ENCODE measurements at regions not wholly inside any gene's neighbourhood (a gene's known extent, or its start where the extent isn't known, plus 50 kb on each side); places are given as distances from the start of the nearest gene placed in this dataset.
"Not testable (repeated sequence)": the region's sequence is repeated elsewhere in the genome, so short reads cannot be mapped to it uniquely, and the experiment has no call there.

DNA sequence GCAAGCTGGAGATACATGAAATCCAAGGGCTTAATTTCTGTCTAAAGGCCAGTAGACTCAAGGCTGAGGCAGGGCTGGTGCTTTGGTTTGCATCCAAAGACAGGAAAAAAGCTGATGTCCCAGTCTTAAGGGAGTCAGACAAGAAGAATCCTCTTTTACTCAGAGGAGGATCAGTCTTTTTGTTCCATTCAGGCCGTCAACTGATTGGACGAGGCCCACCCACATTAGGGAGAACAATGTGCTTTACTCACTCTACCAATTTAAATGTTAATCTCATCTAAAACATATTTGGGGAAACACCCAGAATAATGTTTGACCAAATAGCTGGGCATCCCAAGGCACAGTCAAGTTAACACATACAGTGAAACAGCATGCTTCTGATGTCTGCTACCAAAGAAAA, 388.5 kb upstream of the CHRM2 start:
- intact Hi-C loops (cut with micrococcal nuclease): no loop called here
- Mint-ChIP-seq H3K9me3 (peaks cover 3 to 28% (median 9%) of the 10 kb centered on the region in 8 donors), H3K27me3 (no peaks in the 10 kb centered on the region), H3K4me3 (no peak overlapping the region), H3K4me1 (no peaks in the 10 kb centered on the region), H3K27ac (no peak overlapping the region), H3K36me3 (no peaks in the 10 kb centered on the region)
- ChIA-PET CTCF (ENCODE audit: partially characterized antibody) (no interaction called here), POLR2A (ENCODE audit: partially characterized antibody) (no interaction called here)
- no peak overlapping the region for H3K4me3 ChIP-seq (ENCODE audit: low read length in 2 of 2)
- no peaks in the 10 kb centered on the region for H3K9me3 ChIP-seq (ENCODE audit: control insufficient read depth in 1 of 2, low read length in 2 of 2)
- no peak overlapping the region for H3K27ac ChIP-seq (ENCODE audit: low read depth, low read length)
- no peaks in the 10 kb centered on the region for H3K36me3 ChIP-seq (ENCODE audit: insufficient read depth, low read length)
- no peak for DNase-seq
- H3K27me3 ChIP-seq (ENCODE audit: insufficient read depth, low read length): no peaks in the 10 kb centered on the region
- H3K4me1 ChIP-seq (ENCODE audit: insufficient read depth, low read length): no peaks in the 10 kb centered on the region

DNA sequence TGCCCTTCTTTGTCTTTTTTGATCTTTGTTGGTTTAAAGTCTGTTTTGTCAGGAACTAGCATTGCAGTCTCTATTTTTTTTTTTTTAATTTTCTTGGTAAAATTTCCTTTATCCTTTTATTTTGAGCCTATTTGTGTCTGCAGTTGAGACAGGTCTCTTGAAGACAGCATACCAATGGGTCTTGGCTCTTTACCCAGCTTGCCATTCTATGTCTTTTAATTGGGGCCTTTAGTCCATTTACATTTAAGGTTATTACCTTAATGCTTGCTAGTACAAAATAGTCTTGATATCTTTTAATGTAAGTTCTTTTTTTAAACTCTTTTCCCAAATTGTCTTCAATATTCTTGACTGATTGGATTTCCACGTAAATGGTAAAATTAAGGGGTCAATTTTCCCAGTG, 398.3 kb upstream of the CHRM2 start:
- H3K36me3 Mint-ChIP-seq: no peaks in the 10 kb centered on the region
- POLR2A ChIA-PET (ENCODE audit: partially characterized antibody): no interaction called here

DNA sequence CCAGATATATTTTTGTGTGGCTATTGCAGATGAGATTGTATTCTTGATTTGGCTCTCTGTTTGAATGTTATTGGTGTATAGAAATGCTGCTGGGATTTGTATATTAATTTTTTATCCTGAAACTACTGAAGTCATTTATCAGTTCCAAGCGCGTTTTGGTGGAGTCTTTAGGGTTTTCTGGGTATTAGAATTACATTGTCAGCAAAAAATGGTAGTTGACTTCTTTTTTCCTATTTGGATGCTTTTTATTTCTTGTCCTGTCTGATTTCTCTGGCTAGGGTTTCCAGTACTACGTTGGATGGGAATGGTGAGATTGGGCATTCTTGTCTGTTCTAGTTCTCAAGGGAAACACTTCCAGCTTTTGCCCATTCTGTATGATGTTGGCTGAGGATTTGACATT, 415.5 kb upstream of the CHRM2 start:
- no peak overlapping the region for H3K27ac ChIP-seq (ENCODE audit: low read depth, low read length)
- no peak overlapping the region for H3K27ac Mint-ChIP-seq
- H3K36me3 ChIP-seq (ENCODE audit: insufficient read depth, low read length): no peaks in the 10 kb centered on the region
- DNase-seq: no peak
- no peaks in the 10 kb centered on the region for H3K4me1 Mint-ChIP-seq
- ChIA-PET CTCF (ENCODE audit: partially characterized antibody) (no interaction called here), POLR2A (ENCODE audit: partially characterized antibody) (no interaction called here)
- H3K9me3 Mint-ChIP-seq: peaks cover 5 to 34% (median 26%) of the 10 kb centered on the region in 8 donors
- H3K27me3 ChIP-seq (ENCODE audit: insufficient read depth, low read length): no peaks in the 10 kb centered on the region
- no peaks in the 10 kb centered on the region for H3K9me3 ChIP-seq (ENCODE audit: control insufficient read depth in 1 of 2, low read length in 2 of 2)
- intact Hi-C loops (cut with micrococcal nuclease): no loop called here
- H3K4me3 ChIP-seq (ENCODE audit: low read length in 2 of 2): no peak overlapping the region
- no peak overlapping the region for H3K4me3 Mint-ChIP-seq
- H3K4me1 ChIP-seq (ENCODE audit: insufficient read depth, low read length): no peaks in the 10 kb centered on the region
- no peaks in the 10 kb centered on the region for H3K36me3 Mint-ChIP-seq
- H3K27me3 Mint-ChIP-seq: no peaks in the 10 kb centered on the region

More for the DNA sequence above, 398.3 kb upstream of the CHRM2 start:
- no peaks in the 10 kb centered on the region for H3K36me3 ChIP-seq (ENCODE audit: insufficient read depth, low read length)
- H3K27me3 ChIP-seq (ENCODE audit: insufficient read depth, low read length): no peaks in the 10 kb centered on the region
- H3K27ac ChIP-seq (ENCODE audit: low read depth, low read length): no peak overlapping the region
- no peaks in the 10 kb centered on the region for H3K27me3 Mint-ChIP-seq
- no peak overlapping the region for H3K4me3 Mint-ChIP-seq
- H3K4me1 Mint-ChIP-seq: no peaks in the 10 kb centered on the region
- no peaks in the 10 kb centered on the region for H3K9me3 ChIP-seq (ENCODE audit: control insufficient read depth in 1 of 2, low read length in 2 of 2)
- H3K4me1 ChIP-seq (ENCODE audit: insufficient read depth, low read length): no peaks in the 10 kb centered on the region
- intact Hi-C loops (cut with micrococcal nuclease): no loop called here
- DNase-seq: no peak
- CTCF ChIA-PET (ENCODE audit: partially characterized antibody): no interaction called here
- H3K9me3 Mint-ChIP-seq: peaks cover 2 to 61% (median 36%) of the 10 kb centered on the region in 8 donors
- no peak overlapping the region for H3K27ac Mint-ChIP-seq
- no peak overlapping the region for H3K4me3 ChIP-seq (ENCODE audit: low read length in 2 of 2)

DNA sequence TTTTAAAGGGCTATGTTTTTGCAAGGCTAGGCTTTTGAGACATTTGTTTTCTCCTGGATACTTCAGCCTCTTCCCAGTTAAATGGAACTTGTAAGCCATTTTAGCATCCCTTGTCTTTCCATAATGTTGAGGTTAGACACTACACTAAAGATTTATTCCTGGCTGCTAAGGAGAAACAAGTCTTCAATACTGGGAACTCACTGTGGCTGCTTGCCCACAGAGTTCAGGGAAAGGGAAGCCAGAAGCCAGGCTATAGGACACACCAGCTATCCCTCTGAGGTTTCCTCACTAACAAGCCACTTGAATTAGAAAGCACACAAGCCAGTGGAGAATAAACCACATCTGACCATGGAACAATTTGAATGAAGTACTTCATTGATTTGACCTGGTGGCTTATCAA, 421.7 kb upstream of the CHRM2 start:
- Histone ChIP-seq H3K4me1 (ENCODE audit: insufficient read depth, low read length) (no peaks in the 10 kb centered on the region), H3K27ac (ENCODE audit: low read depth, low read length) (no peak overlapping the region), H3K27me3 (ENCODE audit: insufficient read depth, low read length) (no peaks in the 10 kb centered on the region), H3K4me3 (ENCODE audit: low read length in 2 of 2) (no peak overlapping the region), H3K36me3 (ENCODE audit: insufficient read depth, low read length) (no peaks in the 10 kb centered on the region), H3K9me3 (ENCODE audit: control insufficient read depth in 1 of 2, low read length in 2 of 2) (no peaks in the 10 kb centered on the region)
- intact Hi-C loops (cut with micrococcal nuclease): no loop called here
- H3K27me3 Mint-ChIP-seq: no peaks in the 10 kb centered on the region
- CTCF ChIA-PET (ENCODE audit: partially characterized antibody): no interaction called here
- H3K4me1 Mint-ChIP-seq: no peaks in the 10 kb centered on the region
- H3K4me3 Mint-ChIP-seq: no peak overlapping the region
- no peak overlapping the region for H3K27ac Mint-ChIP-seq
- DNase-seq: no peak
- POLR2A ChIA-PET (ENCODE audit: partially characterized antibody): no interaction called here
- H3K36me3 Mint-ChIP-seq: no peaks in the 10 kb centered on the region
- H3K9me3 Mint-ChIP-seq: peaks cover 10 to 30% (median 18%) of the 10 kb centered on the region in 8 donors

DNA sequence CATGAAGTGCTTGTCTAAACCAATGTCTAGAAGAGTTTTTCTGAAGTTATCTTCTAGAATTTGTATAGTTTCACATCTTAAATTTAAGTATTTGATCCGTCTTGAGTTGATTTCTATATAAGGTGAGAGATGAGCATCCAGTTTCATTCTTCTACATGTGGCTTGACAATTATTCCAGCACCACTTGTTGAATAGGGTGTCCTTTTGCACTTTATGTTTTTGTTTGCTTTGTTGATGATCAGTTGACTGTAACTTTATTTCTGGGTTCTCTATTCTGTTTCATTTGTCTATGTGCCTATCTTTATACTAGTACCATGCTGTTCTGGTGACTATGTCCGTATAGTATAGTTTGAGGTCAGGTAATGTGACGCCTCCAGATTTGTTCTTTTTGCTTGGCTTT, 426.6 kb upstream of the CHRM2 start:
- intact Hi-C loops (cut with micrococcal nuclease): no loop called here
- Histone ChIP-seq H3K4me1 (ENCODE audit: insufficient read depth, low read length) (no peaks in the 10 kb centered on the region), H3K9me3 (ENCODE audit: control insufficient read depth in 1 of 2, low read length in 2 of 2) (no peaks in the 10 kb centered on the region), H3K27ac (ENCODE audit: low read depth, low read length) (no peak overlapping the region), H3K4me3 (ENCODE audit: low read length in 2 of 2) (no peak overlapping the region), H3K36me3 (ENCODE audit: insufficient read depth, low read length) (no peaks in the 10 kb centered on the region), H3K27me3 (ENCODE audit: insufficient read depth, low read length) (no peaks in the 10 kb centered on the region)
- DNase-seq: no peak
- Mint-ChIP-seq H3K9me3 (peaks cover 6 to 35% (median 18%) of the 10 kb centered on the region in 8 donors), H3K27me3 (no peaks in the 10 kb centered on the region), H3K4me3 (no peak overlapping the region), H3K27ac (no peak overlapping the region), H3K36me3 (no peaks in the 10 kb centered on the region), H3K4me1 (no peaks in the 10 kb centered on the region)
- POLR2A ChIA-PET (ENCODE audit: partially characterized antibody): no interaction called here
- CTCF ChIA-PET (ENCODE audit: partially characterized antibody): no interaction called here

DNA sequence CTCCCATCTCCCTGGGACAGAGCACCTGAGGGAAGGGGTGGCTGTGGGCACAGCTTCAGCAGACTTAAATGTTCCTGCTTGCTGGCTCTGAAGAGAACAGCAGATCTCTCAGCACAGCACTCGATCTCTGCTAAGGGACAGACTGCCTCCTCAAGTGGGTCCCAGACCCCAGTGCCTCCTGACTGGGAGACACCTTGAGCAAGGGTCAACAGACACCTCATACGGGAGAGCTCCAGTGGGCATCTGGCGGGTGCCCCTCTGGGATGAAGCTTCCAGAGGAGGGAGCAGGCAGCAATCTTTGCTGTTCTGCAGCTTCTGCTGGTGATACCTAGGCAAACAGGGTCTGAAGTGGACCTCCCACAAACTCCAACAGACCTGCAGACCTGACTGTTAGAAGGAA, 436.7 kb upstream of the CHRM2 start:
- H3K27me3 ChIP-seq (ENCODE audit: insufficient read depth, low read length); CTCF ChIA-PET (ENCODE audit: partially characterized antibody); intact Hi-C loops (cut with micrococcal nuclease); POLR2A ChIA-PET (ENCODE audit: partially characterized antibody); DNase-seq; H3K27me3 Mint-ChIP-seq; H3K36me3 ChIP-seq (ENCODE audit: insufficient read depth, low read length); H3K36me3 Mint-ChIP-seq; H3K27ac Mint-ChIP-seq; H3K4me3 Mint-ChIP-seq; H3K27ac ChIP-seq (ENCODE audit: low read depth, low read length); H3K4me1 ChIP-seq (ENCODE audit: insufficient read depth, low read length); H3K4me1 Mint-ChIP-seq; H3K9me3 ChIP-seq (ENCODE audit: control insufficient read depth in 1 of 2, low read length in 2 of 2); H3K4me3 ChIP-seq (ENCODE audit: low read length in 2 of 2): not testable (repeated sequence)
- H3K9me3 Mint-ChIP-seq: peaks cover 0 to 12% (median 5%) of the 10 kb centered on the region in 8 donors

DNA sequence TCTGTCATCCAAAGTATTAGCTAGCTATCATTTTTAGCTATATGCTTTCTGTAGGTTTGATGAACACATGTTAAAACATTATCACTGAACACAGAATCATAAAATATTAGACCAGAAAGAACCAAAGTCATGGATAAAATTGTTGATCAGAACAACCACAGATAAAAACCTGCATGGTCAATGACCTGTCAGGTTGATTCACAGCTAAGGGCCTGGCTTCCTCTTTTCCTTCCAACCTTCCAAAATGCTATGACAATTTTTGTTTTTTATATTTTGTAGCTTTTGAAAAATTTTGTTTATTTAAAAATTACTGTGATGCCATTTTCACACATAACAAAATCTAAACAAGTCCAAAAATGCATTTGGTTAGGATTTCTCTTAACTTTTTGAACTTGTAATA, 444.4 kb upstream of the CHRM2 start:
- Mint-ChIP-seq H3K36me3 (no peaks in the 10 kb centered on the region), H3K4me3 (no peak overlapping the region), H3K9me3 (peaks cover 8 to 20% (median 12%) of the 10 kb centered on the region in 8 donors), H3K4me1 (no peaks in the 10 kb centered on the region), H3K27me3 (no peaks in the 10 kb centered on the region), H3K27ac (no peak overlapping the region)
- no peak for DNase-seq
- CTCF ChIA-PET (ENCODE audit: partially characterized antibody): interaction anchor here (1.7 kb wide), 1 partner anchor 18 kb away, joined by 5 read pairs; no protein-coding TSS in a partner anchor
- Histone ChIP-seq H3K27ac (ENCODE audit: low read depth, low read length) (no peak overlapping the region), H3K9me3 (ENCODE audit: control insufficient read depth in 1 of 2, low read length in 2 of 2) (no peaks in the 10 kb centered on the region), H3K27me3 (ENCODE audit: insufficient read depth, low read length) (no peaks in the 10 kb centered on the region), H3K4me1 (ENCODE audit: insufficient read depth, low read length) (no peaks in the 10 kb centered on the region), H3K36me3 (ENCODE audit: insufficient read depth, low read length) (no peaks in the 10 kb centered on the region), H3K4me3 (ENCODE audit: low read length in 2 of 2) (no peak overlapping the region)
- POLR2A ChIA-PET (ENCODE audit: partially characterized antibody): no interaction called here
- intact Hi-C loops (cut with micrococcal nuclease): no loop called here

DNA sequence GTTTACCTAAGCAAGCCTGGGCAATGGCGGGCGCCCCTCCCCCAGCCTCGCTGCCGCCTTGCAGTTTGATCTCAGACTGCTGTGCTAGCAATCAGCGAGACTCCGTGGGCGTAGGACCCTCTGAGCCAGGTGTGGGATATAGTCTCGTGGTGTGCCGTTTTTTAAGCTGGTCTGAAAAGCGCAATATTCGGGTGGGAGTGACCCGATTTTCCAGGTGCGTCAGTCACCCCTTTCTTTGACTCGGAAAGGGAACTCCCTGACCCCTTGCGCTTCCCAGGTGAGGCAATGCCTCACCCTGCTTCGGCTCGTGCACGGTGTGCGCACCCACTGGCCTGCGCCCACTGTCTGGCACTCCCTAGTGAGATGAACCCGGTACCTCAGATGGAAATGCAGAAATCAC, 442.6 kb upstream of the MTPN start:
- POLR2A ChIA-PET (ENCODE audit: partially characterized antibody); H3K4me3 Mint-ChIP-seq: not testable (repeated sequence)

More for the DNA sequence above, 442.6 kb upstream of the MTPN start:
- H3K4me1 Mint-ChIP-seq; CTCF ChIA-PET (ENCODE audit: partially characterized antibody); H3K27me3 Mint-ChIP-seq; H3K27ac Mint-ChIP-seq; H3K4me3 ChIP-seq (ENCODE audit: low read length in 2 of 2); H3K4me1 ChIP-seq (ENCODE audit: insufficient read depth, low read length); H3K27ac ChIP-seq (ENCODE audit: low read depth, low read length); H3K9me3 ChIP-seq (ENCODE audit: control insufficient read depth in 1 of 2, low read length in 2 of 2); H3K27me3 ChIP-seq (ENCODE audit: insufficient read depth, low read length); intact Hi-C loops (cut with micrococcal nuclease); DNase-seq; H3K36me3 Mint-ChIP-seq; H3K36me3 ChIP-seq (ENCODE audit: insufficient read depth, low read length): not testable (repeated sequence)
- H3K9me3 Mint-ChIP-seq: peaks cover 5 to 16% (median 10%) of the 10 kb centered on the region in 8 donors

All from CD4-positive, alpha-beta memory T cell (primary cell).